H9 (cell line): ENCODE measurements at regions not wholly inside any gene's neighbourhood (a gene's known extent, or its start where the extent isn't known, plus 50 kb on each side); places are given as distances from the start of the nearest gene placed in this dataset.

Experiments used
- DNase-seq: peaks from one replicate; pipeline ENCODE4 v3.0.0-alpha.2; 2017
- H2AFZ ChIP-seq: one replicate; pipeline ENCODE4 v1.6.1; 2013; ENCODE audit warnings: mild to moderate bottlenecking, low read length, control low read depth, moderate library complexity
- H2AK5ac ChIP-seq: 2 replicates; pipeline ENCODE4 v1.6.1; 2013; ENCODE audit warnings: low read length, control low read depth, mixed read lengths; ENCODE audit not compliant: insufficient read length
- H2BK120ac ChIP-seq: one replicate; pipeline ENCODE4 v1.6.1; 2013; ENCODE audit warnings: low read depth, mild to moderate bottlenecking, low read length, control low read depth, inconsistent platforms; ENCODE audit not compliant: poor library complexity, severe bottlenecking
- H2BK12ac ChIP-seq: 2 replicates; pipeline ENCODE4 v1.6.1; 2013; ENCODE audit warnings: low read length, control low read depth, mixed read lengths, low read depth; ENCODE audit not compliant: insufficient read length
- H2BK15ac ChIP-seq: 2 replicates; pipeline ENCODE4 v1.6.1; 2013; ENCODE audit warnings: low read depth, low read length, control low read depth
- H2BK20ac ChIP-seq: one replicate; pipeline ENCODE4 v1.6.1; 2013; ENCODE audit warnings: low read depth, mild to moderate bottlenecking, low read length, control low read depth, inconsistent platforms; ENCODE audit not compliant: poor library complexity, severe bottlenecking
- H2BK5ac ChIP-seq: 2 replicates; pipeline ENCODE4 v1.6.1; 2013; ENCODE audit warnings: low read length, control low read depth, mixed read lengths; ENCODE audit not compliant: insufficient read length
- H3K14ac ChIP-seq: 2 replicates; pipeline ENCODE4 v1.6.1; 2013; ENCODE audit warnings: low read length, control low read depth; ENCODE audit not compliant: insufficient read depth
- H3K18ac ChIP-seq: 2 replicates; pipeline ENCODE4 v1.6.1; 2013; ENCODE audit warnings: low read depth, mild to moderate bottlenecking, mixed read lengths, low read length, control low read depth; ENCODE audit not compliant: insufficient read length
- H3K23ac ChIP-seq: 2 replicates; pipeline ENCODE4 v1.6.1; 2013; ENCODE audit warnings: low read length, control low read depth, mixed read lengths, low read depth; ENCODE audit not compliant: insufficient read length
- H3K23me2 ChIP-seq: 2 replicates; pipeline ENCODE4 v1.6.1; 2013; ENCODE audit warnings: low read depth, mild to moderate bottlenecking, mixed read lengths, low read length, control low read depth; ENCODE audit not compliant: insufficient read length, poor library complexity, severe bottlenecking
- H3K27ac ChIP-seq: 2 replicates; pipeline ENCODE4 v1.5.1; 2013; ENCODE audit warnings: low read length, control low read depth, mixed read lengths, low read depth; ENCODE audit not compliant: insufficient read length
- H3K27me3 ChIP-seq: 2 replicates; pipeline ENCODE4 v1.6.1; 2013; ENCODE audit warnings: low read length, control low read depth, inconsistent platforms; ENCODE audit not compliant: insufficient read depth
- H3K4ac ChIP-seq: 2 replicates; pipeline ENCODE4 v1.6.1; 2013; ENCODE audit warnings: low read depth, mild to moderate bottlenecking, control low read depth, inconsistent platforms, low read length, moderate library complexity
- H3K4me1 ChIP-seq: 2 replicates; pipeline ENCODE4 v1.6.1; 2013; ENCODE audit warnings: low read length, control low read depth, inconsistent platforms; ENCODE audit not compliant: insufficient read depth
- H3K4me2 ChIP-seq: 2 replicates; pipeline ENCODE4 v1.6.1; 2013; ENCODE audit warnings: low read length, control low read depth, mixed read lengths; ENCODE audit not compliant: insufficient read length, insufficient read depth
- H3K56ac ChIP-seq: 2 replicates; pipeline ENCODE4 v1.6.1; 2013; ENCODE audit warnings: low read depth, mild to moderate bottlenecking, mixed read lengths, low read length, control low read depth; ENCODE audit not compliant: insufficient read length
- H3K79me1 ChIP-seq: 2 replicates; pipeline ENCODE4 v1.6.1; 2013; ENCODE audit warnings: low read depth, mild to moderate bottlenecking, moderate library complexity, low read length, control low read depth, inconsistent platforms; ENCODE audit not compliant: insufficient read depth, poor library complexity, severe bottlenecking
- H3K79me2 ChIP-seq: 2 replicates; pipeline ENCODE4 v1.6.1; 2013; ENCODE audit warnings: low read length, control low read depth, inconsistent platforms; ENCODE audit not compliant: insufficient read depth
- H3K9ac ChIP-seq: 2 replicates; pipeline ENCODE4 v1.6.1; 2013; ENCODE audit warnings: low read length, control low read depth, mixed read lengths; ENCODE audit not compliant: insufficient read length; ENCODE audit errors: extremely low read depth
- H3K9me3 ChIP-seq: one replicate; pipeline ENCODE4 v1.6.1; 2013; ENCODE audit warnings: low read depth, low read length, inconsistent platforms; ENCODE audit not compliant: control insufficient read depth
- H3T11ph ChIP-seq: one replicate; pipeline ENCODE4 v1.6.1; 2013; ENCODE audit warnings: mild to moderate bottlenecking, low read length, control low read depth, inconsistent platforms
- H4K20me1 ChIP-seq: one replicate; pipeline ENCODE4 v1.6.1; 2013; ENCODE audit not compliant: control insufficient read depth, insufficient read length, insufficient read depth
- H4K5ac ChIP-seq: 2 replicates; pipeline ENCODE4 v1.6.1; 2013; ENCODE audit warnings: low read depth, mild to moderate bottlenecking, mixed read lengths, low read length, control low read depth; ENCODE audit not compliant: insufficient read length
- H4K8ac ChIP-seq: replicated peaks from 2 replicates; pipeline ENCODE4 v1.6.1; 2013; ENCODE audit warnings: low read length, control low read depth, mixed read lengths, low read depth; ENCODE audit not compliant: insufficient read length
- H4K91ac ChIP-seq: 2 replicates; pipeline ENCODE4 v1.6.1; 2013; ENCODE audit warnings: low read depth, mild to moderate bottlenecking, moderate library complexity, mixed read lengths, low read length, control low read depth; ENCODE audit not compliant: insufficient read length
- H3K27ac Mint-ChIP-seq, 3 experiments: 2 replicates in 2 of 3; 3 replicates in 1 of 3; pipeline ENCODE4 v1.8.0; 2020 to 2021; ENCODE audit warnings: mixed read lengths in 3 of 3, mild to moderate bottlenecking in 1 of 3, moderate library complexity in 1 of 3
- H3K27me3 Mint-ChIP-seq: 2 replicates; pipeline ENCODE4 v1.8.0; 2021; ENCODE audit warnings: low read depth, mild to moderate bottlenecking, moderate library complexity, mixed read lengths
- H3K36me3 Mint-ChIP-seq, 3 experiments: 2 replicates in 2 of 3; 3 replicates in 1 of 3; pipeline ENCODE4 v1.8.0; 2020 to 2021; ENCODE audit warnings: low read depth in 3 of 3, mixed read lengths in 3 of 3; ENCODE audit not compliant: insufficient read depth in 1 of 3
- H3K4me1 Mint-ChIP-seq, 2 experiments: 2 replicates each; pipeline ENCODE4 v1.8.0; 2020; ENCODE audit warnings: mixed read lengths in 2 of 2
- H3K4me3 Mint-ChIP-seq, 2 experiments: 2 replicates in 1 of 2; 3 replicates in 1 of 2; pipeline ENCODE4 v1.8.0; 2020 to 2021; ENCODE audit warnings: mild to moderate bottlenecking in 2 of 2, mixed read lengths in 2 of 2, moderate library complexity in 1 of 2
- H3K9me3 Mint-ChIP-seq, 2 experiments: 2 replicates in 1 of 2; 3 replicates in 1 of 2; pipeline ENCODE4 v1.8.0; 2020; ENCODE audit warnings: mild to moderate bottlenecking in 2 of 2, mixed read lengths in 2 of 2, moderate library complexity in 1 of 2
- WGBS: extraction: QIAGEN DNeasy Blood & Tissue Kit; methylation state at CpG from one replicate; pipeline ENCODE4 v1.1.7; 2013; ENCODE audit warnings: missing lambda C conversion rate, low lambda C conversion rate, mixed read lengths; ENCODE audit not compliant: insufficient read length; ENCODE audit errors: extremely low coverage; 5-methylcytosine and 5-hydroxymethylcytosine counted together
- TF ChIP-seq, protein P1 (sequence below): fragments of 200-600 bp; sonication (generic); conservative IDR thresholded peaks from 3 replicates; pipeline ENCODE4 v1.8.0; 2021; ENCODE audit warnings: antibody characterized with exemption, mild to moderate bottlenecking

DNA sequence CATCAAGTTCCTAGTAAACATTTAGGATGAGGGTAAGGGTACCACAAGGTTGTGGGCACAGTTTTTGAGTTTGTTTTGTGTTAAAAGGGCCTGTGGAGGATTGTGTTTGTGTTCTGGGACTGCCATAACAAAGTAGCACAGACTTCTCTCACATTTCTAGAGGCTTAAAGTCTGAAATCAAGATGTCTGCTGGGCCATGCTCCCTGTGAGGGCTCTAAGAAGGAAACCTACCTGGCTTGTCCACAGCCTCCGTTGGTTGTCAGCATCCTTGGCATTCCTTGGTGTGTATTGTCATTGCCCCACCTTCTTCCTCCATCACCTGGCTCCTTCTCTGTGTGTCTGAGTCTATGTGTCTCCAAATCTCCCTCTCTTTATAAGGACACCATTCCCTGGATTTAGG lies 808.1 kb upstream of the RBFOX1 start:
- no peak overlapping the region for H2BK5ac ChIP-seq
- no peaks in the 10 kb centered on the region for H3K27me3 ChIP-seq
- no peaks in the 10 kb centered on the region for H3K4me1 ChIP-seq
- H2BK12ac ChIP-seq: no peak overlapping the region
- WGBS: no CpG with 5 or more reads among the region's 1 CpG
- no peak for DNase-seq
- H3K79me1 ChIP-seq: no peaks in the 10 kb centered on the region
- no peak overlapping the region for H3T11ph ChIP-seq
- no peak overlapping the region for H3K4me2 ChIP-seq
- Mint-ChIP-seq H3K9me3 (no peaks in the 10 kb centered on the region), H3K4me3 (no peak overlapping the region), H3K27me3 (no peaks in the 10 kb centered on the region), H3K4me1 (peaks cover 8 to 19% of the 10 kb centered on the region in 2 experiments), H3K36me3 (no peaks in the 10 kb centered on the region), H3K27ac (no peak overlapping the region)
- no peak overlapping the region for H2BK20ac ChIP-seq
- H2AK5ac ChIP-seq: no peak overlapping the region
- no peak overlapping the region for H3K56ac ChIP-seq
- H3K23ac ChIP-seq: no peak overlapping the region
- no peak overlapping the region for H4K91ac ChIP-seq
- no peaks in the 10 kb centered on the region for H4K20me1 ChIP-seq
- H2AFZ ChIP-seq: no peak overlapping the region
- H3K79me2 ChIP-seq: no peaks in the 10 kb centered on the region
- no peaks in the 10 kb centered on the region for H3K9me3 ChIP-seq
- no peaks in the 10 kb centered on the region for H3K23me2 ChIP-seq
- TF ChIP-seq, protein P1, sequence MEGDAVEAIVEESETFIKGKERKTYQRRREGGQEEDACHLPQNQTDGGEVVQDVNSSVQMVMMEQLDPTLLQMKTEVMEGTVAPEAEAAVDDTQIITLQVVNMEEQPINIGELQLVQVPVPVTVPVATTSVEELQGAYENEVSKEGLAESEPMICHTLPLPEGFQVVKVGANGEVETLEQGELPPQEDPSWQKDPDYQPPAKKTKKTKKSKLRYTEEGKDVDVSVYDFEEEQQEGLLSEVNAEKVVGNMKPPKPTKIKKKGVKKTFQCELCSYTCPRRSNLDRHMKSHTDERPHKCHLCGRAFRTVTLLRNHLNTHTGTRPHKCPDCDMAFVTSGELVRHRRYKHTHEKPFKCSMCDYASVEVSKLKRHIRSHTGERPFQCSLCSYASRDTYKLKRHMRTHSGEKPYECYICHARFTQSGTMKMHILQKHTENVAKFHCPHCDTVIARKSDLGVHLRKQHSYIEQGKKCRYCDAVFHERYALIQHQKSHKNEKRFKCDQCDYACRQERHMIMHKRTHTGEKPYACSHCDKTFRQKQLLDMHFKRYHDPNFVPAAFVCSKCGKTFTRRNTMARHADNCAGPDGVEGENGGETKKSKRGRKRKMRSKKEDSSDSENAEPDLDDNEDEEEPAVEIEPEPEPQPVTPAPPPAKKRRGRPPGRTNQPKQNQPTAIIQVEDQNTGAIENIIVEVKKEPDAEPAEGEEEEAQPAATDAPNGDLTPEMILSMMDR: no peak
- H3K9ac ChIP-seq: no peak overlapping the region
- H2BK15ac ChIP-seq: no peak overlapping the region
- H3K14ac ChIP-seq: no peak overlapping the region
- no peak overlapping the region for H4K5ac ChIP-seq
- H2BK120ac ChIP-seq: no peak overlapping the region
- no peak overlapping the region for H3K4ac ChIP-seq
- H4K8ac ChIP-seq: no peak overlapping the region
- no peak overlapping the region for H3K18ac ChIP-seq
- no peak overlapping the region for H3K27ac ChIP-seq
